NCI-H2081 (cell line): ENCODE measurements at regions not wholly inside any gene's neighbourhood (a gene's known extent, or its start where the extent isn't known, plus 50 kb on each side); places are given as distances from the start of the nearest gene placed in this dataset.

Experiments
- DNase-seq, 2 experiments: peaks; one replicate each; lab custom pipeline; 2025; lab: John Stamatoyannopoulos, UW

- no peak for DNase-seq
Observed at GRCh38 chr6:134708079-134708478, 241.8 kb downstream of the ALDH8A1 start.

- no peak for DNase-seq
Observed at GRCh38 chr6:134707342-134708031, 242.4 kb downstream of the ALDH8A1 start.

GRCh38 chr6:134706806-134707205 is 243.1 kb downstream of the ALDH8A1 start:
- DNase-seq, result no peak

- no peak for DNase-seq
Observed at GRCh38 chr6:134706153-134706552, 243.7 kb downstream of the ALDH8A1 start.

- DNase-seq, result no peak
Observed at GRCh38 chr6:134703206-134703605, 246.7 kb downstream of the ALDH8A1 start.

- DNase-seq, result no peak
Observed at GRCh38 chr6:134702279-134702678, 247.6 kb downstream of the ALDH8A1 start.

GRCh38 chr6:134701301-134701700 is 248.6 kb downstream of the ALDH8A1 start:
- DNase-seq, result no peak

GRCh38 chr6:134698228-134698627 is 251.7 kb downstream of the ALDH8A1 start:
- no peak for DNase-seq

- DNase-seq, result no peak
Observed at GRCh38 chr6:134692008-134692407, 257.9 kb downstream of the ALDH8A1 start.

- DNase-seq, result no peak
Observed at GRCh38 chr6:134691180-134691579, 258.7 kb downstream of the ALDH8A1 start.

- no peak for DNase-seq
Observed at GRCh38 chr6:134690048-134690447, 259.9 kb downstream of the ALDH8A1 start.

GRCh38 chr6:134689641-134690040 is 260.3 kb downstream of the ALDH8A1 start:
- no peak for DNase-seq

- no peak for DNase-seq
Observed at GRCh38 chr6:134689177-134689576, 260.7 kb downstream of the ALDH8A1 start.

- DNase-seq, result no peak
Observed at GRCh38 chr6:134686071-134686470, 263.8 kb downstream of the ALDH8A1 start.

GRCh38 chr6:134684423-134684795 is 265.5 kb downstream of the ALDH8A1 start:
- no peak for DNase-seq

GRCh38 chr6:134683783-134684422 is 266.0 kb downstream of the ALDH8A1 start:
- DNase-seq, result no peak

GRCh38 chr6:134680433-134680832 is 269.5 kb downstream of the ALDH8A1 start:
- no peak for DNase-seq

- DNase-seq, result no peak
Observed at GRCh38 chr6:134680021-134680420, 269.9 kb downstream of the ALDH8A1 start.

GRCh38 chr6:134678436-134678889 is 271.4 kb downstream of the ALDH8A1 start:
- peak; percentile 37 to 77 for DNase-seq

GRCh38 chr6:134676307-134677281 is 273.3 kb downstream of the ALDH8A1 start:
- DNase-seq, result peak; percentile 66 to 87

GRCh38 chr6:134675110-134676054 is 274.5 kb downstream of the ALDH8A1 start:
- DNase-seq, result peak; percentile 66 to 90
